ENCODE measurements at regions not wholly inside any gene's neighbourhood (a gene's known extent, or its start where the extent isn't known, plus 50 kb on each side); places are given as distances from the start of the nearest gene placed in this dataset.

DNA sequence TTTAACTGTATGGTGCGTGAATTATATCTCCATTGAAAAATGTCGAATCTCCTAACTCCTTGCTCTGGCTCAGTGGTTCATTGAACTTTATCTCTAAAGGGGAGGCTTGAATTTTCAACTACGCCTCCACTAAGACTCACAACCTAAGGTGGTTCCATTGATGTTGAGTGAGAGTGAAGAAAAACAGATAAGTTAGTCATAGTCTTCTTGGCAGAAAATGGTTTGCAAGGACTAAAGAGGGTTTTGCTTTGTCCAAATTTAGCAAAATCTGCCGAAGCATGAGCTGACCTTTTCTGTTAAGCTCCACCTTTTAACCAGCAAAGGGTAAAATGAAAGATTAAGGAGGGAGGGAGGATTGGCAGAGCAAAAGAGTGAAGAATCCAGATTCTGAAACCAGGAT, 290.2 kb upstream of the SPTLC3 start:
- TF ChIP-seq, protein P1, sequence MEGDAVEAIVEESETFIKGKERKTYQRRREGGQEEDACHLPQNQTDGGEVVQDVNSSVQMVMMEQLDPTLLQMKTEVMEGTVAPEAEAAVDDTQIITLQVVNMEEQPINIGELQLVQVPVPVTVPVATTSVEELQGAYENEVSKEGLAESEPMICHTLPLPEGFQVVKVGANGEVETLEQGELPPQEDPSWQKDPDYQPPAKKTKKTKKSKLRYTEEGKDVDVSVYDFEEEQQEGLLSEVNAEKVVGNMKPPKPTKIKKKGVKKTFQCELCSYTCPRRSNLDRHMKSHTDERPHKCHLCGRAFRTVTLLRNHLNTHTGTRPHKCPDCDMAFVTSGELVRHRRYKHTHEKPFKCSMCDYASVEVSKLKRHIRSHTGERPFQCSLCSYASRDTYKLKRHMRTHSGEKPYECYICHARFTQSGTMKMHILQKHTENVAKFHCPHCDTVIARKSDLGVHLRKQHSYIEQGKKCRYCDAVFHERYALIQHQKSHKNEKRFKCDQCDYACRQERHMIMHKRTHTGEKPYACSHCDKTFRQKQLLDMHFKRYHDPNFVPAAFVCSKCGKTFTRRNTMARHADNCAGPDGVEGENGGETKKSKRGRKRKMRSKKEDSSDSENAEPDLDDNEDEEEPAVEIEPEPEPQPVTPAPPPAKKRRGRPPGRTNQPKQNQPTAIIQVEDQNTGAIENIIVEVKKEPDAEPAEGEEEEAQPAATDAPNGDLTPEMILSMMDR (optimal IDR thresholded peaks at IDR 0.05 in 1 of 3, IDR thresholded peaks at IDR 0.05 in 1 of 3, conservative IDR thresholded peaks at IDR 0.05 in 1 of 3; ENCODE audit: extremely low read depth in 1 of 3, insufficient read depth in 2 of 3, low read length in 3 of 3): no peak
- no peak for TF ChIP-seq EZH2 (IDR thresholded peaks at IDR 0.05; ENCODE audit: low read length)
